Endothelial cell of umbilical vein (primary cell): ENCODE measurements at regions not wholly inside any gene's neighbourhood (a gene's known extent, or its start where the extent isn't known, plus 50 kb on each side); places are given as distances from the start of the nearest gene placed in this dataset.

Source experiments
- BruUV-seq: library from RNA; stranded (reverse); fragments of 400-500 nt; replicated peaks from 2 replicates; lab custom pipeline; 2021; lab: Mats Ljungman, UMichigan
- CTCF ChIA-PET: fragments of 300-600, 350-600 bp; sonication (Branson Sonifier 250); formaldehyde crosslinking; loops from one replicate; lab custom pipeline; 2021; ENCODE audit warnings: antibody characterized with exemption, inconsistent platforms; lab: Charles Lee
- POLR2A ChIA-PET: fragments of 300-600, 350-600 bp; sonication (Branson Sonifier 250); formaldehyde crosslinking; loops from one replicate; lab custom pipeline; 2021; ENCODE audit warnings: antibody characterized with exemption, inconsistent platforms; lab: Charles Lee
- DNase-seq: peaks from one replicate; pipeline ENCODE4 v3.0.0-alpha.2; 2011; ENCODE audit warnings: low read depth, low spot score
- FAIRE-seq: peaks from 2 replicates; lab custom pipeline; 2011; peaks lifted over from hg19 to GRCh38; lab: Jason Lieb, UNC
- H2AFZ ChIP-seq: 2 replicates; pipeline ENCODE4 v1.6.0; 2012; ENCODE audit warnings: low read depth, low read length, control low read depth, inconsistent platforms
- H3K27ac ChIP-seq: 2 replicates; pipeline ENCODE4 v1.5.1; 2011; ENCODE audit warnings: low read depth, mild to moderate bottlenecking, control low read depth, low read length, moderate library complexity; ENCODE audit not compliant: insufficient read depth
- H3K27me3 ChIP-seq, 2 experiments: 2 replicates each; pipeline versions ENCODE4 v1.6.0 to v1.6.1; 2011; ENCODE audit warnings: low read length in 2 of 2, mixed read lengths in 1 of 2; ENCODE audit not compliant: control insufficient read depth in 2 of 2, insufficient read depth in 2 of 2
- H3K36me3 ChIP-seq, 2 experiments: 2 replicates in 1 of 2; 3 replicates in 1 of 2; pipeline ENCODE4 v1.5.1; 2011; ENCODE audit warnings: low read length in 2 of 2, mild to moderate bottlenecking in 1 of 2, moderate library complexity in 1 of 2; ENCODE audit not compliant: control insufficient read depth in 2 of 2, insufficient read depth in 2 of 2; ENCODE audit errors: extremely low read depth in 1 of 2
- H3K4me1 ChIP-seq: 3 replicates; pipeline ENCODE4 v1.5.1; 2011; ENCODE audit warnings: mild to moderate bottlenecking, low read length; ENCODE audit not compliant: control insufficient read depth, insufficient read depth; ENCODE audit errors: extremely low read depth
- H3K4me2 ChIP-seq: 2 replicates; pipeline ENCODE4 v1.6.1; 2011; ENCODE audit warnings: low read length, control low read depth, mixed read lengths; ENCODE audit not compliant: insufficient read depth
- H3K4me3 ChIP-seq, 3 experiments: fragments of 200-600 bp in 1 of 3; sonication (generic), shearing (Covaris generic) in 1 of 3; replicated peaks in 1 of 3; 2 replicates each; pipeline ENCODE4 v1.5.1; 2011 to 2016; ENCODE audit warnings: control low read depth in 3 of 3, low read length in 3 of 3, mild to moderate bottlenecking in 2 of 3, inconsistent platforms in 1 of 3, low read depth in 1 of 3, moderate library complexity in 1 of 3; ENCODE audit not compliant: insufficient read depth in 1 of 3
- H3K79me2 ChIP-seq: 2 replicates; pipeline ENCODE4 v1.6.0; 2012; ENCODE audit warnings: low read length, inconsistent platforms; ENCODE audit not compliant: control insufficient read depth, insufficient read depth
- H3K9ac ChIP-seq: replicated peaks from 2 replicates; pipeline ENCODE3; 2011; ENCODE audit warnings: low read length, control low read depth; ENCODE audit not compliant: insufficient read depth; ENCODE audit errors: extremely low read depth
- H3K9me1 ChIP-seq: replicated peaks from 3 replicates; pipeline ENCODE4 v1.6.0; 2011; ENCODE audit warnings: mild to moderate bottlenecking, low read length; ENCODE audit not compliant: control insufficient read depth, insufficient read depth; ENCODE audit errors: extremely low read depth
- H3K9me3 ChIP-seq: replicated peaks from 2 replicates; pipeline ENCODE4 v1.5.1; 2012; ENCODE audit warnings: low read length, inconsistent platforms; ENCODE audit not compliant: control insufficient read depth, insufficient read depth
- H4K20me1 ChIP-seq: replicated peaks from 2 replicates; pipeline ENCODE3; 2011; ENCODE audit warnings: mild to moderate bottlenecking, low read length; ENCODE audit not compliant: control insufficient read depth, insufficient read depth; ENCODE audit errors: extremely low read depth
- EZH2 ChIP-seq: IDR thresholded peaks from 2 replicates; pipeline ENCODE4 v1.6.1; 2012; ENCODE audit warnings: borderline replicate concordance, low read depth, mild to moderate bottlenecking, moderate library complexity, low read length, inconsistent platforms; ENCODE audit not compliant: severe bottlenecking
- FOS ChIP-seq: IDR thresholded peaks from 2 replicates; pipeline ENCODE4 v1.6.1; 2011; ENCODE audit warnings: mild to moderate bottlenecking, low read length, moderate library complexity, borderline replicate concordance; ENCODE audit not compliant: insufficient read depth
- GATA2 ChIP-seq: IDR thresholded peaks from 2 replicates; pipeline ENCODE4 v1.7.0; 2011; ENCODE audit warnings: low read depth, mild to moderate bottlenecking, moderate library complexity, mixed read lengths, low read length; ENCODE audit not compliant: insufficient read length, insufficient read depth
- JUN ChIP-seq: IDR thresholded peaks from 2 replicates; pipeline ENCODE4 v1.6.1; 2011; ENCODE audit warnings: borderline replicate concordance, low read depth; ENCODE audit not compliant: insufficient read length, insufficient read depth
- MYC ChIP-seq: IDR thresholded peaks from one replicate; pipeline ENCODE4 v1.6.1; 2011; ENCODE audit warnings: mild to moderate bottlenecking, low read depth, low read length
- POLR2A ChIP-seq: IDR thresholded peaks from 2 replicates; pipeline ENCODE4 v1.6.1; 2012; ENCODE audit warnings: low read depth, mild to moderate bottlenecking, control low read depth, low read length
- POLR2AphosphoS5 ChIP-seq: IDR thresholded peaks from 2 replicates; pipeline ENCODE4 v1.6.1; 2012; ENCODE audit warnings: low read depth, mild to moderate bottlenecking, control low read depth, low read length, moderate library complexity; ENCODE audit not compliant: insufficient read depth
- dilution Hi-C: fragments of 300-500 bp; cut with MboI; formaldehyde crosslinking; loops from one replicate; pipeline ENCODE4 v1.15.0; 2019; ENCODE audit warnings: low sequenced_read_pairs; ENCODE audit not compliant: extremely low pct_ligation_motif_present
- intact Hi-C: fragments of 100-400 bp; cut with micrococcal nuclease; formaldehyde crosslinking; loops from one replicate; pipeline ENCODE4 v1.10.0; 2022
- TF ChIP-seq, protein P1 (sequence below): IDR thresholded peaks from 2 replicates; pipeline ENCODE4 v1.6.1; 2011; ENCODE audit not compliant: insufficient read depth, insufficient read length
- TF ChIP-seq, protein P2 (sequence below), 2 donors: IDR thresholded peaks; 1 replicate in 1 of 2; 2 replicates in 1 of 2; pipeline ENCODE4 v1.5.1; 2011; ENCODE audit warnings: low read length in 2 of 2, mild to moderate bottlenecking in 2 of 2, moderate library complexity in 2 of 2, control low read depth in 1 of 2, inconsistent platforms in 1 of 2, low read depth in 1 of 2; ENCODE audit not compliant: insufficient read depth in 1 of 2; ENCODE audit errors: extremely low read depth in 1 of 2

DNA sequence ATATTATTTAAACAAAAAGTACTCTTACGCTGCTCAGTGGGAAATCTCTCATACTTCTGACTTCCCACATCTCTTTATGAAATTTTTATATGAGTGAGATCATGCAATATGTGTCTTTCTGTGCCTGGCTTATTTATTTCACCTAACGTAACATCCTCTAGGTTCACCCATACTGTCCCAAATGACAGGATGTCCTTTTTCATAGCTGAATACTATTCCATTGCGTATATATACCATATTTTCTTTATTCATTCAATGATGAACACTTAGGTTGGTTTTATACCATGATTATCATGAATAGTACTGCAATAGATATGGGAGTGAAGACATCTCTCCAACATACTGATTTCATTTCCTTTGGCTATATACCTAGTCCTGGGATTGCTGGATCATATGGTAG lies 57.8 kb upstream of the TPP2 start:
- no peak overlapping the region for H2AFZ ChIP-seq
- no peaks in the 10 kb centered on the region for H3K27me3 ChIP-seq
- H3K36me3 ChIP-seq, result no peaks in the 10 kb centered on the region
- CTCF ChIA-PET, result no interaction called here
- no peak for TF ChIP-seq JUN
- TF ChIP-seq FOS, result no peak
- TF ChIP-seq POLR2AphosphoS5, result no peak
- TF ChIP-seq MYC, result no peak
- TF ChIP-seq, protein P1, sequence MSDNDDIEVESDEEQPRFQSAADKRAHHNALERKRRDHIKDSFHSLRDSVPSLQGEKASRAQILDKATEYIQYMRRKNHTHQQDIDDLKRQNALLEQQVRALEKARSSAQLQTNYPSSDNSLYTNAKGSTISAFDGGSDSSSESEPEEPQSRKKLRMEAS, result no peak
- TF ChIP-seq, protein P2, sequence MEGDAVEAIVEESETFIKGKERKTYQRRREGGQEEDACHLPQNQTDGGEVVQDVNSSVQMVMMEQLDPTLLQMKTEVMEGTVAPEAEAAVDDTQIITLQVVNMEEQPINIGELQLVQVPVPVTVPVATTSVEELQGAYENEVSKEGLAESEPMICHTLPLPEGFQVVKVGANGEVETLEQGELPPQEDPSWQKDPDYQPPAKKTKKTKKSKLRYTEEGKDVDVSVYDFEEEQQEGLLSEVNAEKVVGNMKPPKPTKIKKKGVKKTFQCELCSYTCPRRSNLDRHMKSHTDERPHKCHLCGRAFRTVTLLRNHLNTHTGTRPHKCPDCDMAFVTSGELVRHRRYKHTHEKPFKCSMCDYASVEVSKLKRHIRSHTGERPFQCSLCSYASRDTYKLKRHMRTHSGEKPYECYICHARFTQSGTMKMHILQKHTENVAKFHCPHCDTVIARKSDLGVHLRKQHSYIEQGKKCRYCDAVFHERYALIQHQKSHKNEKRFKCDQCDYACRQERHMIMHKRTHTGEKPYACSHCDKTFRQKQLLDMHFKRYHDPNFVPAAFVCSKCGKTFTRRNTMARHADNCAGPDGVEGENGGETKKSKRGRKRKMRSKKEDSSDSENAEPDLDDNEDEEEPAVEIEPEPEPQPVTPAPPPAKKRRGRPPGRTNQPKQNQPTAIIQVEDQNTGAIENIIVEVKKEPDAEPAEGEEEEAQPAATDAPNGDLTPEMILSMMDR (IDR thresholded peaks at IDR 0.05; ENCODE audit: extremely low read depth in 1 of 2, insufficient read depth in 1 of 2, low read depth in 1 of 2, low read length in 2 of 2), result no peak
- no peak for TF ChIP-seq GATA2
- TF ChIP-seq POLR2A, result no peak
- TF ChIP-seq EZH2, result no peak
- no peaks in the 10 kb centered on the region for H3K9me1 ChIP-seq
- dilution Hi-C loops (no loop called here), intact Hi-C loops (no loop called here)
- no peaks in the 10 kb centered on the region for H3K4me1 ChIP-seq
- no peak overlapping the region for H3K9ac ChIP-seq
- POLR2A ChIA-PET, result no interaction called here
- no peaks in the 10 kb centered on the region for H3K9me3 ChIP-seq
- H3K27ac ChIP-seq, result no peak overlapping the region
- no peak for FAIRE-seq
- no peak overlapping the region for H3K4me3 ChIP-seq
- H4K20me1 ChIP-seq, result no peaks in the 10 kb centered on the region
- no peak overlapping the region for H3K4me2 ChIP-seq
- BruUV-seq, result no TSS peak
- DNase-seq, result no peak
- H3K79me2 ChIP-seq, result no peaks in the 10 kb centered on the region
